Daoy (cell line): ENCODE measurements at regions not wholly inside any gene's neighbourhood (a gene's known extent, or its start where the extent isn't known, plus 50 kb on each side); places are given as distances from the start of the nearest gene placed in this dataset.

Experiments used
- DNase-seq: peaks from one replicate; pipeline ENCODE4 v3.0.0-alpha.2; 2015; ENCODE audit warnings: low read depth

GRCh38 chr13:108156749-108157148, 58.6 kb downstream of the LIG4 start:
- DNase-seq: no peak

- peak; percentile 29 for DNase-seq
Observed at GRCh38 chr13:108155185-108156106, 59.9 kb downstream of the LIG4 start.

GRCh38 chr13:108154421-108154858, 60.9 kb downstream of the LIG4 start:
- no peak for DNase-seq

- no peak for DNase-seq
Observed at GRCh38 chr13:108146642-108147041, 68.7 kb downstream of the LIG4 start.

- no peak for DNase-seq
Observed at GRCh38 chr13:108142702-108143436, 72.5 kb downstream of the LIG4 start.

GRCh38 chr13:108137176-108137575, 78.2 kb downstream of the LIG4 start:
- no peak for DNase-seq

GRCh38 chr13:108127406-108127805, 87.9 kb downstream of the LIG4 start:
- no peak for DNase-seq

GRCh38 chr13:108126056-108126455, 89.3 kb downstream of the LIG4 start:
- DNase-seq: no peak

- no peak for DNase-seq
Observed at GRCh38 chr13:108121406-108121805, 93.9 kb downstream of the LIG4 start.

- no peak for DNase-seq
Observed at GRCh38 chr13:108120856-108121255, 94.5 kb downstream of the LIG4 start.

- DNase-seq: peak; percentile 63
Observed at GRCh38 chr13:108120302-108120701, 95.0 kb downstream of the LIG4 start.

- DNase-seq: no peak
Observed at GRCh38 chr13:108115738-108116137, 99.6 kb downstream of the LIG4 start.

GRCh38 chr13:108113407-108113806, 101.9 kb downstream of the LIG4 start:
- no peak for DNase-seq

- DNase-seq: no peak
Observed at GRCh38 chr13:108104736-108105135, 110.6 kb downstream of the LIG4 start.

- peak; percentile 11 for DNase-seq
Observed at GRCh38 chr13:108102771-108103170, 112.6 kb downstream of the LIG4 start.

GRCh38 chr13:108096301-108096915, 118.9 kb downstream of the LIG4 start:
- no peak for DNase-seq

- DNase-seq: no peak
Observed at GRCh38 chr13:108095036-108095435, 120.3 kb downstream of the LIG4 start.

GRCh38 chr13:108093616-108094015, 121.7 kb downstream of the LIG4 start:
- no peak for DNase-seq

- no peak for DNase-seq
Observed at GRCh38 chr13:108087810-108088209, 127.5 kb downstream of the LIG4 start.

- peak; percentile 15 for DNase-seq
Observed at GRCh38 chr13:108086678-108087077, 128.7 kb downstream of the LIG4 start.

GRCh38 chr13:108084840-108085239, 130.5 kb downstream of the LIG4 start:
- DNase-seq: no peak

- DNase-seq: no peak
Observed at GRCh38 chr13:108083056-108083455, 132.3 kb downstream of the LIG4 start.
